Endothelial cell of umbilical vein (primary cell): ENCODE measurements at regions not wholly inside any gene's neighbourhood (a gene's known extent, or its start where the extent isn't known, plus 50 kb on each side); places are given as distances from the start of the nearest gene placed in this dataset.
A peak's percentile ranks its signal among the peaks of the same experiment; 100 is the strongest.

Experiments
- CTCF ChIP-seq, 2 donors: IDR thresholded peaks; 1 replicate in 1 of 2; 2 replicates in 1 of 2; pipeline ENCODE4 v1.5.1; 2011; ENCODE audit warnings: low read length in 2 of 2, mild to moderate bottlenecking in 2 of 2, moderate library complexity in 2 of 2, control low read depth in 1 of 2, inconsistent platforms in 1 of 2, low read depth in 1 of 2; ENCODE audit not compliant: insufficient read depth in 1 of 2; ENCODE audit errors: extremely low read depth in 1 of 2
- MYC ChIP-seq: IDR thresholded peaks from one replicate; pipeline ENCODE4 v1.6.1; 2011; ENCODE audit warnings: mild to moderate bottlenecking, low read depth, low read length

GRCh38 chr4:122003335-122003734 is 51.5 kb upstream of the TRPC3 start:
- TF ChIP-seq MYC = no peak
- TF ChIP-seq CTCF (IDR thresholded peaks at IDR 0.05; ENCODE audit: extremely low read depth in 1 of 2, insufficient read depth in 1 of 2, low read depth in 1 of 2, low read length in 2 of 2) = peak; percentile 37 to 45
